HEK293 (cell line): ENCODE measurements at regions not wholly inside any gene's neighbourhood (a gene's known extent, or its start where the extent isn't known, plus 50 kb on each side); places are given as distances from the start of the nearest gene placed in this dataset.
"Not testable (repeated sequence)": the region's sequence is repeated elsewhere in the genome, so short reads cannot be mapped to it uniquely, and the experiment has no call there.

Experiments
- CTCF ChIA-PET: fragments of 350-600 bp; formaldehyde crosslinking; extraction: SDS; loops from one replicate; lab custom pipeline; 2021; ENCODE audit warnings: antibody characterized with exemption; lab: Yijun Ruan, JAX
- POLR2A ChIA-PET: fragments of 300-600 bp; formaldehyde crosslinking; extraction: SDS; loops from one replicate; lab custom pipeline; 2020; ENCODE audit warnings: antibody characterized with exemption, inconsistent platforms; lab: Yijun Ruan, JAX
- H3K27ac ChIP-seq: fragments of 200-500 bp; sonication (Bioruptor generic); 2 replicates; pipeline ENCODE4 v1.5.1; 2014; ENCODE audit warnings: low read depth, low read length, control low read depth, inconsistent platforms; ENCODE audit errors: extremely low read depth
- H3K36me3 ChIP-seq, 2 experiments: fragments of 200-500 bp in 1 of 2; sonication (Bioruptor generic) in 1 of 2; 1 replicate in 1 of 2; 2 replicates in 1 of 2; pipeline ENCODE4 v1.5.1; 2014 to 2017; ENCODE audit warnings: inconsistent platforms in 2 of 2, low read length in 2 of 2; ENCODE audit not compliant: control insufficient read depth in 2 of 2, insufficient read depth in 1 of 2
- H3K4me1 ChIP-seq: fragments of 200-500 bp; sonication (Bioruptor generic); 2 replicates; pipeline ENCODE4 v1.5.1; 2014; ENCODE audit warnings: mild to moderate bottlenecking, low read length, inconsistent platforms; ENCODE audit not compliant: control insufficient read depth, insufficient read depth
- H3K4me3 ChIP-seq: 2 replicates; pipeline ENCODE4 v1.5.1; 2011; ENCODE audit warnings: low read depth, mild to moderate bottlenecking, control low read depth, low read length, moderate library complexity
- H3K9me3 ChIP-seq: fragments of 200-500 bp; sonication (Bioruptor generic); 2 replicates; pipeline ENCODE4 v1.5.1; 2014; ENCODE audit warnings: low read depth, low read length, inconsistent platforms; ENCODE audit not compliant: control insufficient read depth, insufficient read depth
- GLIS2 ChIP-seq: fragments of 450-650 bp; formaldehyde crosslinking; IDR thresholded peaks from 2 replicates; pipeline ENCODE4 v1.5.1; 2016; ENCODE audit warnings: missing biosample characterization, missing genetic modification characterization
- RBAK ChIP-seq: fragments of 450-650 bp; formaldehyde crosslinking; IDR thresholded peaks from 2 replicates; pipeline ENCODE4 v1.5.1; 2016; ENCODE audit warnings: missing biosample characterization, missing genetic modification characterization
- YY1 ChIP-seq: fragments of 450-650 bp; formaldehyde crosslinking; IDR thresholded peaks from 2 replicates; pipeline ENCODE4 v1.5.1; 2018; ENCODE audit warnings: missing biosample characterization, missing genetic modification characterization
- ZBTB21 ChIP-seq: fragments of 450-650 bp; formaldehyde crosslinking; IDR thresholded peaks from 2 replicates; pipeline ENCODE4 v1.5.1; 2017; ENCODE audit warnings: missing biosample characterization, missing genetic modification characterization
- ZFP37 ChIP-seq: fragments of 450-650 bp; formaldehyde crosslinking; IDR thresholded peaks from 2 replicates; pipeline ENCODE4 v1.5.1; 2016; ENCODE audit warnings: missing biosample characterization, missing genetic modification characterization
- ZNF10 ChIP-seq: fragments of 450-650 bp; formaldehyde crosslinking; IDR thresholded peaks from 2 replicates; pipeline ENCODE4 v1.5.1; 2017; ENCODE audit warnings: missing biosample characterization, missing genetic modification characterization
- ZNF239 ChIP-seq: fragments of 450-650 bp; formaldehyde crosslinking; IDR thresholded peaks from 2 replicates; pipeline ENCODE4 v1.5.1; 2016; ENCODE audit warnings: missing biosample characterization, missing genetic modification characterization
- ZNF274 ChIP-seq, 2 experiments: fragments of 200-500 bp in 1 of 2; fragments of 450-650 bp in 1 of 2; sonication (Bioruptor generic) in 1 of 2; formaldehyde crosslinking in 1 of 2; IDR thresholded peaks; 2 replicates each; pipeline versions ENCODE4 v1.5.1 to v1.6.1; 2014 to 2016; ENCODE audit warnings: borderline replicate concordance in 1 of 2, inconsistent platforms in 1 of 2, low read length in 1 of 2, missing biosample characterization in 1 of 2, missing genetic modification characterization in 1 of 2
- ZNF350 ChIP-seq: fragments of 450-650 bp; formaldehyde crosslinking; IDR thresholded peaks from 2 replicates; pipeline ENCODE4 v1.5.0; 2017; ENCODE audit warnings: missing biosample characterization, mild to moderate bottlenecking, missing genetic modification characterization
- ZNF394 ChIP-seq: fragments of 450-650 bp; formaldehyde crosslinking; IDR thresholded peaks from 2 replicates; pipeline ENCODE4 v1.5.1; 2016; ENCODE audit warnings: missing biosample characterization, missing genetic modification characterization, mild to moderate bottlenecking, moderate library complexity, borderline replicate concordance
- ZNF521 ChIP-seq: fragments of 450-650 bp; formaldehyde crosslinking; IDR thresholded peaks from 2 replicates; pipeline ENCODE4 v1.5.1; 2017; ENCODE audit warnings: missing biosample characterization, mild to moderate bottlenecking, missing genetic modification characterization
- ZNF529 ChIP-seq: fragments of 450-650 bp; formaldehyde crosslinking; IDR thresholded peaks from 2 replicates; pipeline ENCODE4 v1.5.1; 2017; ENCODE audit warnings: missing genetic modification characterization, missing biosample characterization; ENCODE audit not compliant: insufficient replicate concordance
- ZNF585B ChIP-seq: fragments of 450-650 bp; formaldehyde crosslinking; IDR thresholded peaks from 2 replicates; pipeline ENCODE4 v1.5.1; 2016; ENCODE audit warnings: missing biosample characterization, missing genetic modification characterization
- ZNF624 ChIP-seq: fragments of 450-650 bp; formaldehyde crosslinking; IDR thresholded peaks from 2 replicates; pipeline ENCODE4 v1.5.1; 2017; ENCODE audit warnings: missing biosample characterization, missing genetic modification characterization
- ZNF670 ChIP-seq: fragments of 450-650 bp; formaldehyde crosslinking; IDR thresholded peaks from 2 replicates; pipeline ENCODE4 v1.5.1; 2016; ENCODE audit warnings: missing biosample characterization, missing genetic modification characterization, low read depth
- ZNF791 ChIP-seq: fragments of 450-650 bp; formaldehyde crosslinking; IDR thresholded peaks from 2 replicates; pipeline ENCODE4 v1.5.1; 2016; ENCODE audit warnings: missing biosample characterization, missing genetic modification characterization
- TF ChIP-seq, protein P1 (sequence below): fragments of 450-650 bp; formaldehyde crosslinking; IDR thresholded peaks from 2 replicates; pipeline ENCODE4 v1.5.1; 2017; ENCODE audit warnings: missing biosample characterization, missing genetic modification characterization
- TF ChIP-seq, protein P2 (sequence below): fragments of 450-650 bp; formaldehyde crosslinking; IDR thresholded peaks from 2 replicates; pipeline ENCODE4 v1.5.1; 2017; ENCODE audit warnings: missing biosample characterization, missing genetic modification characterization
- TF ChIP-seq, protein P3 (sequence below): fragments of 450-650 bp; formaldehyde crosslinking; IDR thresholded peaks from 2 replicates; pipeline ENCODE4 v1.5.1; 2016; ENCODE audit warnings: missing biosample characterization, missing genetic modification characterization
- TF ChIP-seq, protein P4 (sequence below): sonication (generic); formaldehyde crosslinking; IDR thresholded peaks from 2 replicates; pipeline ENCODE4 v1.8.1; 2022; ENCODE audit warnings: mild to moderate bottlenecking, moderate library complexity, missing genetic modification reagents

DNA sequence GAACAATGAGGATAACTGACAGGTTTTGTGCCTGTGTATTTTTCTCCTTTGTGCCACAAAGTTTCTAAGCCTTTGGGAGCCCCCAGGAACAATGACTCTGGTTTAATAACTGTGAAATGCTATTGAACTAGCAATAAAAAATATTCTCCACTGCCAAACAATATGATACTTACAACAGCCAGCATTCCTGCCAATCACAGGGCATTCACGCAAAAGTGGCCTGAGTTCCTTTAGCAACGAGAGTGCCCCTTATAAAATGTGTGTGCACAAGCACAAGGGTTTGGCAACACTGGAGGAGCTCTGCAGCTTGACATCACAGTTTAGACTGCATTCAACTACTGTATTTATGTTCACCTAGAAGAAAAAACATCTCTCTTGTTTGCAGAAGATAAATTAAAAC is 412.9 kb upstream of the NFE2L3 start (continued):
- TF ChIP-seq ZNF521 (tag by site-specific recombination) (no peak), ZNF670 (tag by site-specific recombination) (no peak), ZNF239 (no peak)

DNA sequence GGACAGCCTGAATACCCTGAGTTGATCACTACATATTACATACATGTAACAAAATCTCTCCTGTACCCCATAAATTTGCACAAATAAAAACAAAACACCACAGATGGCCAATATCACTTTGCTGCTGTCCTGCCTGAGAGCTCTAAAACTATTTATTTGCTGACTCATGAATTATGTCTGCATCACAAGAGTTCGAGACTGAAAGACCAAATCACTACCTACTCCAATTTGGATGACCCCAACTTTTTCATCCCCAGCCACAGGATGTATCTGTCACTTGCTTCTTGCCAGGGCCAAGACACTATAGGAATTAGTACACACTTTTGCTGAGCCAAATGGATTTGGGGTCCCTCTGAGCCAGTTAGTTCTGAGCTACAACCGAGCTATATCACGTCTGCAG is 409.7 kb upstream of the NFE2L3 start:
- no peak for TF ChIP-seq ZBTB21 (tag by site-specific recombination)
- no peak for TF ChIP-seq ZNF274 (IDR thresholded peaks at IDR 0.05; ENCODE audit: low read length)
- TF ChIP-seq ZNF274 (tag by site-specific recombination; IDR thresholded peaks at IDR 0.05; ENCODE audit: borderline replicate concordance): no peak
- no peak for TF ChIP-seq ZNF350
- TF ChIP-seq ZNF529 (tag by site-specific recombination): no peak
- TF ChIP-seq, protein P1, sequence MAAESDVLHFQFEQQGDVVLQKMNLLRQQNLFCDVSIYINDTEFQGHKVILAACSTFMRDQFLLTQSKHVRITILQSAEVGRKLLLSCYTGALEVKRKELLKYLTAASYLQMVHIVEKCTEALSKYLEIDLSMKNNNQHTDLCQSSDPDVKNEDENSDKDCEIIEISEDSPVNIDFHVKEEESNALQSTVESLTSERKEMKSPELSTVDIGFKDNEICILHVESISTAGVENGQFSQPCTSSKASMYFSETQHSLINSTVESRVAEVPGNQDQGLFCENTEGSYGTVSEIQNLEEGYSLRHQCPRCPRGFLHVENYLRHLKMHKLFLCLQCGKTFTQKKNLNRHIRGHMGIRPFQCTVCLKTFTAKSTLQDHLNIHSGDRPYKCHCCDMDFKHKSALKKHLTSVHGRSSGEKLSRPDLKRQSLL (tag by site-specific recombination): no peak
- TF ChIP-seq ZNF585B (tag by site-specific recombination): no peak
- TF ChIP-seq, protein P2, sequence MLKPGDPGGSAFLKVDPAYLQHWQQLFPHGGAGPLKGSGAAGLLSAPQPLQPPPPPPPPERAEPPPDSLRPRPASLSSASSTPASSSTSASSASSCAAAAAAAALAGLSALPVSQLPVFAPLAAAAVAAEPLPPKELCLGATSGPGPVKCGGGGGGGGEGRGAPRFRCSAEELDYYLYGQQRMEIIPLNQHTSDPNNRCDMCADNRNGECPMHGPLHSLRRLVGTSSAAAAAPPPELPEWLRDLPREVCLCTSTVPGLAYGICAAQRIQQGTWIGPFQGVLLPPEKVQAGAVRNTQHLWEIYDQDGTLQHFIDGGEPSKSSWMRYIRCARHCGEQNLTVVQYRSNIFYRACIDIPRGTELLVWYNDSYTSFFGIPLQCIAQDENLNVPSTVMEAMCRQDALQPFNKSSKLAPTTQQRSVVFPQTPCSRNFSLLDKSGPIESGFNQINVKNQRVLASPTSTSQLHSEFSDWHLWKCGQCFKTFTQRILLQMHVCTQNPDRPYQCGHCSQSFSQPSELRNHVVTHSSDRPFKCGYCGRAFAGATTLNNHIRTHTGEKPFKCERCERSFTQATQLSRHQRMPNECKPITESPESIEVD: no peak
- TF ChIP-seq, protein P3, sequence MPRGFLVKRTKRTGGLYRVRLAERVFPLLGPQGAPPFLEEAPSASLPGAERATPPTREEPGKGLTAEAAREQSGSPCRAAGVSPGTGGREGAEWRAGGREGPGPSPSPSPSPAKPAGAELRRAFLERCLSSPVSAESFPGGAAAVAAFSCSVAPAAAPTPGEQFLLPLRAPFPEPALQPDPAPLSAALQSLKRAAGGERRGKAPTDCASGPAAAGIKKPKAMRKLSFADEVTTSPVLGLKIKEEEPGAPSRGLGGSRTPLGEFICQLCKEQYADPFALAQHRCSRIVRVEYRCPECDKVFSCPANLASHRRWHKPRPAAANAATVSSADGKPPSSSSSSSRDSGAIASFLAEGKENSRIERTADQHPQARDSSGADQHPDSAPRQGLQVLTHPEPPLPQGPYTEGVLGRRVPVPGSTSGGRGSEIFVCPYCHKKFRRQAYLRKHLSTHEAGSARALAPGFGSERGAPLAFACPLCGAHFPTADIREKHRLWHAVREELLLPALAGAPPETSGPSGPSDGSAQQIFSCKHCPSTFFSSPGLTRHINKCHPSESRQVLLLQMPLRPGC (tag by site-specific recombination): no peak
- no peak for TF ChIP-seq ZNF791
- no peak for TF ChIP-seq ZFP37 (tag by site-specific recombination)
- TF ChIP-seq RBAK: no peak
- TF ChIP-seq, protein P4, sequence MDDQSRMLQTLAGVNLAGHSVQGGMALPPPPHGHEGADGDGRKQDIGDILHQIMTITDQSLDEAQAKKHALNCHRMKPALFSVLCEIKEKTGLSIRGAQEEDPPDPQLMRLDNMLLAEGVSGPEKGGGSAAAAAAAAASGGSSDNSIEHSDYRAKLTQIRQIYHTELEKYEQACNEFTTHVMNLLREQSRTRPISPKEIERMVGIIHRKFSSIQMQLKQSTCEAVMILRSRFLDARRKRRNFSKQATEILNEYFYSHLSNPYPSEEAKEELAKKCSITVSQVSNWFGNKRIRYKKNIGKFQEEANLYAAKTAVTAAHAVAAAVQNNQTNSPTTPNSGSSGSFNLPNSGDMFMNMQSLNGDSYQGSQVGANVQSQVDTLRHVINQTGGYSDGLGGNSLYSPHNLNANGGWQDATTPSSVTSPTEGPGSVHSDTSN (CRISPR knock-in tag): no peak
- TF ChIP-seq ZNF10 (tag by site-specific recombination): no peak
- TF ChIP-seq YY1: no peak
- TF ChIP-seq ZNF394 (tag by site-specific recombination): no peak
- TF ChIP-seq GLIS2: no peak
- TF ChIP-seq ZNF624 (tag by site-specific recombination): no peak
- CTCF ChIA-PET: interaction anchor here (1.0 kb wide), 1 partner anchor 97 kb away, joined by 3 read pairs; no protein-coding TSS in a partner anchor
- H3K9me3 ChIP-seq: no peaks in the 10 kb centered on the region
- no peaks in the 10 kb centered on the region for H3K4me1 ChIP-seq
- H3K4me3 ChIP-seq: no peak overlapping the region
- POLR2A ChIA-PET: no interaction called here
- no peaks in the 10 kb centered on the region for H3K36me3 ChIP-seq
- no peak overlapping the region for H3K27ac ChIP-seq

DNA sequence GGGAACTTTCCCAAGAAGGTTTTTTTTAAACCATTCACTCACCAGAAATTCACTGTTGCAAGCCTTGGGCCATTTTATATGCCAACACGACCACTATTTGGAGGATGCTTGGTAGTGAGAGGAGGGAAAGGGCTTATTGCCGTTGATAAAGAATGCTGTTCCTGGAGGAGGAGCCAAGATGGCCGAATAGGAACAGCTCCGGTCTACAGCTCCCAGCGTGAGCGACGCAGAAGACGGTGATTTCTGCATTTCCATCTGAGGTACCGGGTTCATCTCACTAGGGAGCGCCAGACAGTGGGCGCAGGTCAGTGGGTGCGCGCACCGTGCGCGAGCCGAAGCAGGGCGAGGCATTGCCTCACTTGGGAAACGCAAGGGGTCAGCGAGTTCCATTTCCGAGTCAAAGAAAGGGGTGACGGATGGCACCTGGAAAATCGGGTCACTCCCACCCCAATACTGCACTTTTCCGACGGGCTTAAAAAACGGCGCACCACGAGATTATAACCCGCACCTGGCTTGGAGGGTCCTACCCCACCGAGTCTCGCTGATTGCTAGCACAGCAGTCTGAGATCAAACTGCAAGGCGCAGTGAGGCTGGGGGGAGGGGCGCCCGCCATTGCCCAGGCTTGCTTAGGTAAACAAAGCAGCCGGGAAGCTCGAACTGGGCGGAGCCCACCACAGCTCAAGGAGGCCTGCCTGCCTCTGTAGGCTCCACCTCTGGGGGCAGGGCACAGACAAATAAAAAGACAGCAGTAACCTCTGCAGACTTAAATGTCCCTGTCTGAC is 408.1 kb upstream of the NFE2L3 start:
- H3K4me3 ChIP-seq, CTCF ChIA-PET, H3K27ac ChIP-seq, H3K9me3 ChIP-seq, H3K4me1 ChIP-seq, POLR2A ChIA-PET, H3K36me3 ChIP-seq: not testable (repeated sequence)
